DOHH2 (cell line): ENCODE measurements at regions not wholly inside any gene's neighbourhood (a gene's known extent, or its start where the extent isn't known, plus 50 kb on each side); places are given as distances from the start of the nearest gene placed in this dataset.

Source experiments
- H3F3A ChIP-seq: fragments of 200-600 bp; sonication (generic), shearing (Covaris generic); 2 replicates; pipeline ENCODE4 v1.6.0; 2016; ENCODE audit warnings: antibody characterized with exemption, mild to moderate bottlenecking; ENCODE audit not compliant: control insufficient read depth, insufficient read depth
- H3K27ac ChIP-seq: fragments of 200-600 bp; sonication (generic); 2 replicates; pipeline ENCODE4 v1.5.1; 2014; ENCODE audit warnings: low read depth, mild to moderate bottlenecking, low read length, moderate library complexity
- H3K27me3 ChIP-seq: fragments of 200-600 bp; sonication (generic); 2 replicates; pipeline ENCODE4 v1.6.1; 2014; ENCODE audit warnings: mild to moderate bottlenecking, low read length, mixed read lengths; ENCODE audit not compliant: control insufficient read depth
- H3K36me3 ChIP-seq: fragments of 200-600 bp; sonication (generic); 2 replicates; pipeline ENCODE4 v1.6.1; 2014; ENCODE audit warnings: mild to moderate bottlenecking, low read length, moderate library complexity, mixed read lengths; ENCODE audit not compliant: control insufficient read depth
- H3K4me1 ChIP-seq: fragments of 200-600 bp; sonication (generic); 2 replicates; pipeline ENCODE4 v1.6.1; 2014; ENCODE audit warnings: mild to moderate bottlenecking, low read length, mixed read lengths; ENCODE audit not compliant: control insufficient read depth
- H3K4me2 ChIP-seq: fragments of 200-600 bp; sonication (generic); 2 replicates; pipeline ENCODE4 v1.6.0; 2014; ENCODE audit warnings: mild to moderate bottlenecking, low read length, moderate library complexity
- H3K4me3 ChIP-seq: fragments of 200-600 bp; sonication (generic); 2 replicates; pipeline ENCODE4 v1.5.1; 2014; ENCODE audit warnings: mild to moderate bottlenecking, low read length, mixed read lengths
- H3K79me2 ChIP-seq: fragments of 200-600 bp; sonication (generic); 2 replicates; pipeline ENCODE4 v1.6.1; 2014; ENCODE audit warnings: mild to moderate bottlenecking, low read length, mixed read lengths; ENCODE audit not compliant: control insufficient read depth
- H3K9me2 ChIP-seq: fragments of 200-600 bp; sonication (generic); replicated peaks from 2 replicates; pipeline ENCODE4 v1.6.1; 2014; ENCODE audit warnings: mild to moderate bottlenecking, low read length, mixed read lengths; ENCODE audit not compliant: control insufficient read depth
- H3K9me3 ChIP-seq: fragments of 200-600 bp; sonication (generic); 2 replicates; pipeline ENCODE4 v1.6.1; 2014; ENCODE audit warnings: antibody characterized with exemption, low read length, mixed read lengths; ENCODE audit not compliant: control insufficient read depth, insufficient read depth
- H4K20me1 ChIP-seq: fragments of 200-600 bp; sonication (generic); 2 replicates; pipeline ENCODE4 v1.6.0; 2014; ENCODE audit warnings: low read depth, mild to moderate bottlenecking, antibody characterized with exemption, low read length, moderate library complexity; ENCODE audit not compliant: control insufficient read depth, insufficient read depth
- CTCF ChIP-seq: fragments of 200-600 bp; sonication (generic); IDR thresholded peaks from one replicate; pipeline ENCODE4 v1.5.1; 2014; ENCODE audit warnings: antibody characterized with exemption, mild to moderate bottlenecking, low read depth, low read length; ENCODE audit not compliant: poor library complexity, severe bottlenecking
- EZH2phosphoT487 ChIP-seq: fragments of 200-600 bp; sonication (generic); IDR thresholded peaks from 2 replicates; pipeline ENCODE4 v1.6.1; 2017; ENCODE audit warnings: borderline replicate concordance, mild to moderate bottlenecking, antibody characterized with exemption, low read length, moderate library complexity, mixed read lengths

- Histone ChIP-seq H3K9me3 (no peaks in the 10 kb centered on the region), H3K9me2 (no peaks in the 10 kb centered on the region), H3K27me3 (no peaks in the 10 kb centered on the region), H4K20me1 (no peaks in the 10 kb centered on the region), H3K36me3 (no peaks in the 10 kb centered on the region), H3K79me2 (no peaks in the 10 kb centered on the region), H3F3A (no peaks in the 10 kb centered on the region), H3K27ac (no peak overlapping the region), H3K4me2 (no peak overlapping the region), H3K4me1 (no peaks in the 10 kb centered on the region), H3K4me3 (no peak overlapping the region)
- TF ChIP-seq CTCF (no peak), EZH2phosphoT487 (no peak)
Observed at GRCh38 chr4:115171220-115171619, 57.8 kb upstream of the NDST4 start.

- H3K79me2 ChIP-seq, result no peaks in the 10 kb centered on the region
- H3K4me3 ChIP-seq, result no peak overlapping the region
- no peaks in the 10 kb centered on the region for H3K9me2 ChIP-seq
- no peaks in the 10 kb centered on the region for H3K4me1 ChIP-seq
- no peak for TF ChIP-seq CTCF
- H4K20me1 ChIP-seq, result no peaks in the 10 kb centered on the region
- no peak overlapping the region for H3K27ac ChIP-seq
- no peaks in the 10 kb centered on the region for H3K27me3 ChIP-seq
- H3K9me3 ChIP-seq, result no peaks in the 10 kb centered on the region
- no peak overlapping the region for H3K4me2 ChIP-seq
- no peaks in the 10 kb centered on the region for H3F3A ChIP-seq
- H3K36me3 ChIP-seq, result no peaks in the 10 kb centered on the region
Observed at GRCh38 chr4:115165503-115165902, 52.1 kb upstream of the NDST4 start.
